ENCODE measurements at regions not wholly inside any gene's neighbourhood (a gene's known extent, or its start where the extent isn't known, plus 50 kb on each side); places are given as distances from the start of the nearest gene placed in this dataset.

DNA sequence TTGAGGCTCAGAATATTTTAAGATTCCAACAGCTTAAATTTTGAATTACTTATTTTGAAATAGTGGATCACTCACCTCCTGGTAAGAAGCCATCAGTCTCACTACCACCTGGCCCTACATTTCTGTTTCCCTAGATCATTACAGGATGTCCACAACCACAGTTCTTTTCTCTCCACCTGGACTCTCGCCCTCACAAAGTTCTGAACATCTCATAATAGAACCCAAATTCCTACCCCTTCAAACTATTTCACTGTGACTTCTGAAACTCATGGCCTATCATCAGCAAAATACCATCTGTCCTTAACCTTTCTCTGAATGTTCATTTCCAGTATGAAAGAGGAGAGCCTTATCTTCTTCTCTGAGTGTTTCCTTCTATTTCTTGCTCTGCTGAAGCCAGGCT lies 299.2 kb upstream of the MGAT5 start:
- Histone ChIP-seq H4K20me1 (ENCODE audit: control insufficient read depth, insufficient read depth, insufficient read length) (no peaks in the 10 kb centered on the region), H2BK20ac (ENCODE audit: low read depth, low read length, poor library complexity, severe bottlenecking) (no peak overlapping the region), H2BK120ac (ENCODE audit: low read depth, low read length, poor library complexity, severe bottlenecking) (no peak overlapping the region), H3K18ac (ENCODE audit: insufficient read length, low read depth, low read length) (no peak overlapping the region), H2BK15ac (ENCODE audit: low read depth, low read length) (no peak overlapping the region), H3K27ac (ENCODE audit: insufficient read length, low read depth, low read length) (no peak overlapping the region), H4K5ac (ENCODE audit: insufficient read length, low read depth, low read length) (no peak overlapping the region), H3K23ac (ENCODE audit: insufficient read length, low read depth, low read length) (no peak overlapping the region), H3K9ac (ENCODE audit: extremely low read depth, insufficient read length, low read length) (no peak overlapping the region), H3K4me2 (ENCODE audit: insufficient read depth, insufficient read length, low read length) (no peak overlapping the region), H3K56ac (ENCODE audit: insufficient read length, low read depth, low read length) (no peak overlapping the region), H3K79me2 (ENCODE audit: insufficient read depth, low read length) (no peaks in the 10 kb centered on the region), H3K79me1 (ENCODE audit: insufficient read depth, low read depth, low read length, poor library complexity, severe bottlenecking) (no peaks in the 10 kb centered on the region), H3K4ac (ENCODE audit: low read depth, low read length) (no peak overlapping the region), H3K14ac (ENCODE audit: insufficient read depth, low read length) (no peak overlapping the region), H3K27me3 (ENCODE audit: insufficient read depth, low read length) (no peaks in the 10 kb centered on the region), H4K91ac (ENCODE audit: insufficient read length, low read depth, low read length) (no peak overlapping the region), H3K9me3 (ENCODE audit: control insufficient read depth, low read depth, low read length) (no peaks in the 10 kb centered on the region), H2AFZ (ENCODE audit: low read length) (no peak overlapping the region), H2BK12ac (ENCODE audit: insufficient read length, low read depth, low read length) (no peak overlapping the region), H3K4me1 (ENCODE audit: insufficient read depth, low read length) (no peaks in the 10 kb centered on the region), H4K8ac (replicated peaks; ENCODE audit: insufficient read length, low read depth, low read length) (no peak overlapping the region), H3T11ph (ENCODE audit: low read length) (no peak overlapping the region), H3K23me2 (ENCODE audit: insufficient read length, low read depth, low read length, poor library complexity, severe bottlenecking) (no peaks in the 10 kb centered on the region), H2BK5ac (ENCODE audit: insufficient read length, low read length) (no peak overlapping the region), H2AK5ac (ENCODE audit: insufficient read length, low read length) (no peak overlapping the region)
- no CpG with 5 or more reads among the region's 1 CpG for WGBS (ENCODE audit: extremely low coverage, insufficient read length, low lambda C conversion rate)
- no peaks in the 10 kb centered on the region; the same call in 1 of the 2 replicates for H3K27me3 Mint-ChIP-seq (ENCODE audit: low read depth)
- no peak overlapping the region for H3K27ac Mint-ChIP-seq
- TF ChIP-seq, protein P1, sequence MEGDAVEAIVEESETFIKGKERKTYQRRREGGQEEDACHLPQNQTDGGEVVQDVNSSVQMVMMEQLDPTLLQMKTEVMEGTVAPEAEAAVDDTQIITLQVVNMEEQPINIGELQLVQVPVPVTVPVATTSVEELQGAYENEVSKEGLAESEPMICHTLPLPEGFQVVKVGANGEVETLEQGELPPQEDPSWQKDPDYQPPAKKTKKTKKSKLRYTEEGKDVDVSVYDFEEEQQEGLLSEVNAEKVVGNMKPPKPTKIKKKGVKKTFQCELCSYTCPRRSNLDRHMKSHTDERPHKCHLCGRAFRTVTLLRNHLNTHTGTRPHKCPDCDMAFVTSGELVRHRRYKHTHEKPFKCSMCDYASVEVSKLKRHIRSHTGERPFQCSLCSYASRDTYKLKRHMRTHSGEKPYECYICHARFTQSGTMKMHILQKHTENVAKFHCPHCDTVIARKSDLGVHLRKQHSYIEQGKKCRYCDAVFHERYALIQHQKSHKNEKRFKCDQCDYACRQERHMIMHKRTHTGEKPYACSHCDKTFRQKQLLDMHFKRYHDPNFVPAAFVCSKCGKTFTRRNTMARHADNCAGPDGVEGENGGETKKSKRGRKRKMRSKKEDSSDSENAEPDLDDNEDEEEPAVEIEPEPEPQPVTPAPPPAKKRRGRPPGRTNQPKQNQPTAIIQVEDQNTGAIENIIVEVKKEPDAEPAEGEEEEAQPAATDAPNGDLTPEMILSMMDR (conservative IDR thresholded peaks at IDR 0.05), result no peak
- H3K9me3 Mint-ChIP-seq, result no peaks in the 10 kb centered on the region; a peak in 1 of 5 replicates
- DNase-seq, result no peak
- H3K36me3 Mint-ChIP-seq (ENCODE audit: insufficient read depth in 1 of 3, low read depth in 3 of 3), result no peaks in the 10 kb centered on the region
- H3K4me1 Mint-ChIP-seq, result no peaks in the 10 kb centered on the region
- H3K4me3 Mint-ChIP-seq, result no peak overlapping the region
